Heart right ventricle (tissue), 16 donors: ENCODE measurements at regions not wholly inside any gene's neighbourhood (a gene's known extent, or its start where the extent isn't known, plus 50 kb on each side); places are given as distances from the start of the nearest gene placed in this dataset.
"Not testable (repeated sequence)": the region's sequence is repeated elsewhere in the genome, so short reads cannot be mapped to it uniquely, and the experiment has no call there.

Source experiments
- ATAC-seq, 8 donors: fragments of 200-7000 bp; cut with Tn5 transposase; one replicate each; pipeline ENCODE4 v1.9.1; 2020; ENCODE audit warnings: mild to moderate bottlenecking in 8 of 8, moderate library complexity in 8 of 8, moderate number of reproducible peaks in 1 of 8
- DNase-seq, 2 donors: peaks; one replicate each; pipeline ENCODE4 v3.0.0-alpha.2; 2020
- H3K27ac ChIP-seq, 10 donors: fragments of 200-600 bp; sonication (generic) in 2 of 10; one replicate each; pipeline versions ENCODE4 v1.5.0 to v1.8.0; 2020 to 2022; ENCODE audit warnings: mild to moderate bottlenecking in 3 of 10
- H3K27me3 ChIP-seq, 7 donors: fragments of 200-600 bp; one replicate each; pipeline ENCODE4 v1.8.0; 2021 to 2022; ENCODE audit warnings: mild to moderate bottlenecking in 2 of 7
- H3K36me3 ChIP-seq, 9 donors: fragments of 200-600 bp; sonication (generic) in 1 of 9; one replicate each; pipeline versions ENCODE4 v1.5.0 to v1.8.0; 2020 to 2022; ENCODE audit warnings: mild to moderate bottlenecking in 2 of 9
- H3K4me1 ChIP-seq, 9 donors: fragments of 200-600 bp; sonication (generic) in 1 of 9; one replicate each; pipeline versions ENCODE4 v1.5.0 to v1.8.0; 2020 to 2022; ENCODE audit warnings: mild to moderate bottlenecking in 4 of 9
- H3K4me3 ChIP-seq, 10 donors: fragments of 200-600 bp; sonication (generic) in 2 of 10; one replicate each; pipeline versions ENCODE4 v1.5.0 to v1.8.0; 2020 to 2022; ENCODE audit warnings: mild to moderate bottlenecking in 7 of 10, moderate library complexity in 2 of 10
- H3K9me3 ChIP-seq, 11 donors: fragments of 200-600 bp in 10 of 11; sonication (generic) in 2 of 11; one replicate each; pipeline versions ENCODE4 v1.5.0 to v1.8.0; 2013 to 2022; ENCODE audit warnings: mild to moderate bottlenecking in 2 of 11, control low read depth in 1 of 11, moderate library complexity in 1 of 11
- CTCF ChIP-seq, 9 donors: fragments of 200-600 bp; sonication (generic) in 2 of 9; IDR thresholded peaks; one replicate each; pipeline versions ENCODE4 v1.5.0 to v1.8.0; 2021 to 2022; ENCODE audit warnings: antibody characterized with exemption in 9 of 9, mild to moderate bottlenecking in 5 of 9, moderate library complexity in 1 of 9
- WGBS, 2 donors: extraction: QIAGEN DNeasy Blood & Tissue Kit; methylation state at CpG; one replicate each; pipeline ENCODE4 v1.1.7; 2013; ENCODE audit warnings: inconsistent platforms in 1 of 2; 5-methylcytosine and 5-hydroxymethylcytosine counted together
- intact Hi-C, 10 donors: fragments of 100-400 bp; cut with DNase I; formaldehyde crosslinking; loops; one replicate each; pipeline versions ENCODE4 v1.11.1 to v1.14.2; 2022
- donor health status: Arrhythmogenic right ventricular cardiomyopathy.
- donor health status: ischemic (EF 13 %, LVEDD 7.1; RV severe dilation, severe dysfunction).
- donor health status: healthy with polysubstance abuse.
- donor health status: DM: no; HTN: yes; CAD: no.
- donor health status: DM: no; HTN: no; CAD: no.
- donor health status: ischemic (EF 25% LVEDD 6.9; RV normal size, moderate dysfunction).
- donor health status: ischemic (EF 25% LVEDD 5.7; RV mildly dilated, moderate dysfunction).
- donor health status: healthy.
- donor health status: DM: yes; HTN: yes; CAD: no.
- donor health status: Ischemic cardiomyopathy.
- donor health status: ischemic (EF 35%, LVEDD 5.7; RV mildly dilated, moderate dysfunction).
- donor health status: nonischemic (EF 11% LVEDD 7.7; RV severe dilation, severe dysfunction).
- donor health status: DM: yes; HTN: yes; CAD: no.
- donor health status: PGD.
- donor health status: ischemic (EF 29% LVEDD 5.4; RV normal size, mild dysfunction).
- donor health status: nonischemic (EF 23%, LVEDD 6.1; RV moderate dilation, normal function).

- ATAC-seq (no peak), DNase-seq (no peak)
- intact Hi-C loops = no loop called here
- TF ChIP-seq CTCF (IDR thresholded peaks at IDR 0.05) = no peak
- Histone ChIP-seq H3K36me3 (no peaks in the 10 kb centered on the region), H3K4me1 (no peaks in the 10 kb centered on the region), H3K27me3 (peaks cover 0 to 12% (median 4%) of the 10 kb centered on the region in 7 donors), H3K27ac (no peak overlapping the region), H3K9me3 (peaks cover 0 to 26% (median 0%) of the 10 kb centered on the region in 11 donors), H3K4me3 (no peak overlapping the region)
Measured at GRCh38 chr15:94858920-94859319, 627.6 kb downstream of the MCTP2 start.

GRCh38 chr15:94864600-94864999 lies 633.2 kb downstream of the MCTP2 start:
- ATAC-seq = no peak
- 88 to 100% methylated on average over 1 of the region's 1 CpG for WGBS, 2 donors
- Histone ChIP-seq H3K27me3 (no peaks in the 10 kb centered on the region), H3K4me1 (no peaks in the 10 kb centered on the region), H3K9me3 (peaks cover 0 to 14% (median 0%) of the 10 kb centered on the region in 11 donors), H3K4me3 (no peak overlapping the region), H3K27ac (no peak overlapping the region), H3K36me3 (no peaks in the 10 kb centered on the region)
- TF ChIP-seq CTCF (IDR thresholded peaks at IDR 0.05) = no peak
- no peak for DNase-seq
- intact Hi-C loops = no loop called here

- H3K4me3 ChIP-seq, H3K9me3 ChIP-seq, ATAC-seq, H3K27ac ChIP-seq, H3K36me3 ChIP-seq, DNase-seq, intact Hi-C loops, H3K27me3 ChIP-seq, H3K4me1 ChIP-seq: not testable (repeated sequence)
- WGBS, 2 donors = 88 to 91% methylated on average over 8 of the region's 8 CpGs
Measured at GRCh38 chr15:94868265-94868664, 636.9 kb downstream of the MCTP2 start.

- 95 to 97% methylated on average over 2 of the region's 2 CpGs for WGBS, 2 donors
Measured at GRCh38 chr15:94875550-94875949, 644.2 kb downstream of the MCTP2 start.

GRCh38 chr15:94877833-94878232 lies 646.5 kb downstream of the MCTP2 start:
- DNase-seq (no peak), ATAC-seq (no peak)
- Histone ChIP-seq H3K9me3 (peaks cover 0 to 35% (median 8%) of the 10 kb centered on the region in 11 donors), H3K4me3 (no peak overlapping the region), H3K4me1 (no peaks in the 10 kb centered on the region), H3K36me3 (no peaks in the 10 kb centered on the region), H3K27ac (no peak overlapping the region), H3K27me3 (no peaks in the 10 kb centered on the region)
- WGBS, 2 donors = 68 to 88% methylated on average over 2 of the region's 2 CpGs
- no peak for TF ChIP-seq CTCF (IDR thresholded peaks at IDR 0.05)
- intact Hi-C loops = no loop called here

More at GRCh38 chr15:94875550-94875949, 644.2 kb downstream of the MCTP2 start:
- no peaks in the 10 kb centered on the region for H3K36me3 ChIP-seq
- peaks cover 0 to 33% (median 8%) of the 10 kb centered on the region in 11 donors for H3K9me3 ChIP-seq
- TF ChIP-seq CTCF (IDR thresholded peaks at IDR 0.05) = no peak
- DNase-seq (no peak), ATAC-seq (no peak)
- no peaks in the 10 kb centered on the region for H3K27me3 ChIP-seq
- no peaks in the 10 kb centered on the region for H3K4me1 ChIP-seq
- no peak overlapping the region for H3K4me3 ChIP-seq
- H3K27ac ChIP-seq = no peak overlapping the region
- intact Hi-C loops = no loop called here
